ENCODE measurements at regions not wholly inside any gene's neighbourhood (a gene's known extent, or its start where the extent isn't known, plus 50 kb on each side); places are given as distances from the start of the nearest gene placed in this dataset.
"Not testable (repeated sequence)": the region's sequence is repeated elsewhere in the genome, so short reads cannot be mapped to it uniquely, and the experiment has no call there.

GRCh38 chr7:138378741-138379559 is 81.1 kb upstream of the TRIM24 start:
- DNase-seq, result no peak

- DNase-seq, result no peak
Measured at GRCh38 chr7:138382862-138383565, 77.0 kb upstream of the TRIM24 start.

GRCh38 chr7:138386821-138387220 is 73.2 kb upstream of the TRIM24 start:
- no peak for DNase-seq

- DNase-seq, result no peak
Measured at GRCh38 chr7:138387755-138388475, 72.1 kb upstream of the TRIM24 start.

- DNase-seq, result no peak
Measured at GRCh38 chr7:138388673-138389491, 71.2 kb upstream of the TRIM24 start.

GRCh38 chr7:138395763-138396162 is 64.3 kb upstream of the TRIM24 start:
- DNase-seq, result no peak

- no peak for DNase-seq
Measured at GRCh38 chr7:138396251-138397070, 63.6 kb upstream of the TRIM24 start.

- not testable (repeated sequence) for DNase-seq
Measured at GRCh38 chr7:138397071-138397433, 63.0 kb upstream of the TRIM24 start.

GRCh38 chr7:138398857-138399256 is 61.2 kb upstream of the TRIM24 start:
- no peak for DNase-seq

- no peak for DNase-seq
Measured at GRCh38 chr7:138400400-138400886, 59.6 kb upstream of the TRIM24 start.

GRCh38 chr7:138402749-138403148 is 57.3 kb upstream of the TRIM24 start:
- no peak for DNase-seq

GRCh38 chr7:138405496-138405895 is 54.6 kb upstream of the TRIM24 start:
- no peak for DNase-seq

- DNase-seq, result no peak
Measured at GRCh38 chr7:138407792-138408191, 52.3 kb upstream of the TRIM24 start.

Measured in T-helper 2 cell (primary cell).